ENCODE measurements at regions not wholly inside any gene's neighbourhood (a gene's known extent, or its start where the extent isn't known, plus 50 kb on each side); places are given as distances from the start of the nearest gene placed in this dataset.

GRCh38 chr9:113707953-113708695 lies 168.0 kb upstream of the ZNF618 start:
- no peak for TF ChIP-seq CTCF (IDR thresholded peaks at IDR 0.05)
- TF ChIP-seq POLR2A (IDR thresholded peaks at IDR 0.05) = no peak
